Endothelial cell of umbilical vein (primary cell): ENCODE measurements at regions not wholly inside any gene's neighbourhood (a gene's known extent, or its start where the extent isn't known, plus 50 kb on each side); places are given as distances from the start of the nearest gene placed in this dataset.
"Not testable (repeated sequence)": the region's sequence is repeated elsewhere in the genome, so short reads cannot be mapped to it uniquely, and the experiment has no call there.

Experiments used
- EZH2 ChIP-seq: IDR thresholded peaks from 2 replicates; pipeline ENCODE4 v1.6.1; 2012; ENCODE audit warnings: borderline replicate concordance, low read depth, mild to moderate bottlenecking, moderate library complexity, low read length, inconsistent platforms; ENCODE audit not compliant: severe bottlenecking
- POLR2AphosphoS5 ChIP-seq: IDR thresholded peaks from 2 replicates; pipeline ENCODE4 v1.6.1; 2012; ENCODE audit warnings: low read depth, mild to moderate bottlenecking, control low read depth, low read length, moderate library complexity; ENCODE audit not compliant: insufficient read depth
- TF ChIP-seq, protein P1 (sequence below), 2 donors: IDR thresholded peaks; 1 replicate in 1 of 2; 2 replicates in 1 of 2; pipeline ENCODE4 v1.5.1; 2011; ENCODE audit warnings: low read length in 2 of 2, mild to moderate bottlenecking in 2 of 2, moderate library complexity in 2 of 2, control low read depth in 1 of 2, inconsistent platforms in 1 of 2, low read depth in 1 of 2; ENCODE audit not compliant: insufficient read depth in 1 of 2; ENCODE audit errors: extremely low read depth in 1 of 2

DNA sequence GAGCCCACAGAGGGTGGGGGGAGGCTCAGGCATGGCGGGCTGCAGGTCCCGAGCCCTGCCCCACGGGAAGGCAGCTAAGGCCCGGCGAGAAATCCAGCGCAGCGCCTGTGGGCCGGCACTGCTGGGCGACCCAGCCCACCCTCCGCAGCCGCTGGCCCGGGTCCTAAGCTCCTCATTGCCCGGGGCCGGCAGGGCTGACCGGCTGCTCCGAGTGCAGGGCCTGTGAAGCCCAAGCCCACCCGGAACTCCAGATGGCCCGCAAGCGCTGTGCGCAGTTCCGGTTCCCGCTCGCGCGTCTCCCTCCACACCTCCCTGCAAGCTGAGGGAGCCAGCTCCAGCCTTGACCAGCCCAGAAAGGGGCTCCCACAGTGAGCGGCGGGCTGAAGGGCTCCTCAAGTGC, 129.8 kb upstream of the CADM1 start:
- TF ChIP-seq EZH2, POLR2AphosphoS5: not testable (repeated sequence)
- TF ChIP-seq, protein P1, sequence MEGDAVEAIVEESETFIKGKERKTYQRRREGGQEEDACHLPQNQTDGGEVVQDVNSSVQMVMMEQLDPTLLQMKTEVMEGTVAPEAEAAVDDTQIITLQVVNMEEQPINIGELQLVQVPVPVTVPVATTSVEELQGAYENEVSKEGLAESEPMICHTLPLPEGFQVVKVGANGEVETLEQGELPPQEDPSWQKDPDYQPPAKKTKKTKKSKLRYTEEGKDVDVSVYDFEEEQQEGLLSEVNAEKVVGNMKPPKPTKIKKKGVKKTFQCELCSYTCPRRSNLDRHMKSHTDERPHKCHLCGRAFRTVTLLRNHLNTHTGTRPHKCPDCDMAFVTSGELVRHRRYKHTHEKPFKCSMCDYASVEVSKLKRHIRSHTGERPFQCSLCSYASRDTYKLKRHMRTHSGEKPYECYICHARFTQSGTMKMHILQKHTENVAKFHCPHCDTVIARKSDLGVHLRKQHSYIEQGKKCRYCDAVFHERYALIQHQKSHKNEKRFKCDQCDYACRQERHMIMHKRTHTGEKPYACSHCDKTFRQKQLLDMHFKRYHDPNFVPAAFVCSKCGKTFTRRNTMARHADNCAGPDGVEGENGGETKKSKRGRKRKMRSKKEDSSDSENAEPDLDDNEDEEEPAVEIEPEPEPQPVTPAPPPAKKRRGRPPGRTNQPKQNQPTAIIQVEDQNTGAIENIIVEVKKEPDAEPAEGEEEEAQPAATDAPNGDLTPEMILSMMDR (IDR thresholded peaks at IDR 0.05; ENCODE audit: extremely low read depth in 1 of 2, insufficient read depth in 1 of 2, low read depth in 1 of 2, low read length in 2 of 2): not testable (repeated sequence)
